Skeletal muscle tissue (tissue), 3 donors: ENCODE measurements at regions not wholly inside any gene's neighbourhood (a gene's known extent, or its start where the extent isn't known, plus 50 kb on each side); places are given as distances from the start of the nearest gene placed in this dataset.

ENCODE experiments used
- H3K27ac ChIP-seq: one replicate; pipeline ENCODE4 v1.7.0; 2013; ENCODE audit warnings: mild to moderate bottlenecking, low read depth, low read length, inconsistent platforms
- H3K27me3 ChIP-seq, 3 donors: one replicate each; pipeline ENCODE4 v1.7.0; 2013; ENCODE audit warnings: low read length in 3 of 3; ENCODE audit not compliant: control insufficient read depth in 3 of 3, insufficient read depth in 3 of 3
- H3K36me3 ChIP-seq, 3 donors: one replicate each; pipeline ENCODE4 v1.7.0; 2013; ENCODE audit warnings: low read length in 3 of 3; ENCODE audit not compliant: control insufficient read depth in 3 of 3, insufficient read depth in 3 of 3
- H3K4me1 ChIP-seq, 3 donors: one replicate each; pipeline ENCODE4 v1.7.0; 2013; ENCODE audit warnings: low read length in 3 of 3, mild to moderate bottlenecking in 3 of 3; ENCODE audit not compliant: control insufficient read depth in 3 of 3, insufficient read depth in 3 of 3
- H3K4me3 ChIP-seq, 3 donors: one replicate each; pipeline ENCODE4 v1.7.0; 2013; ENCODE audit warnings: low read length in 3 of 3
- H3K9ac ChIP-seq, 3 donors: one replicate each; pipeline ENCODE4 v1.7.0; 2013; ENCODE audit warnings: low read length in 3 of 3, mild to moderate bottlenecking in 3 of 3, moderate library complexity in 2 of 3, low read depth in 1 of 3
- H3K9me3 ChIP-seq, 3 donors: one replicate each; pipeline ENCODE4 v1.7.0; 2013; ENCODE audit warnings: low read length in 3 of 3; ENCODE audit not compliant: control insufficient read depth in 3 of 3
- donor health status: Osteomylitis.

- Histone ChIP-seq H3K9ac (no peak overlapping the region), H3K9me3 (no peaks in the 10 kb centered on the region), H3K27me3 (no peaks in the 10 kb centered on the region), H3K27ac (no peak overlapping the region), H3K4me3 (no peak overlapping the region), H3K4me1 (no peaks in the 10 kb centered on the region), H3K36me3 (no peaks in the 10 kb centered on the region)
Measured at GRCh38 chr2:5343785-5344335, 348.3 kb upstream of the SOX11 start.

DNA sequence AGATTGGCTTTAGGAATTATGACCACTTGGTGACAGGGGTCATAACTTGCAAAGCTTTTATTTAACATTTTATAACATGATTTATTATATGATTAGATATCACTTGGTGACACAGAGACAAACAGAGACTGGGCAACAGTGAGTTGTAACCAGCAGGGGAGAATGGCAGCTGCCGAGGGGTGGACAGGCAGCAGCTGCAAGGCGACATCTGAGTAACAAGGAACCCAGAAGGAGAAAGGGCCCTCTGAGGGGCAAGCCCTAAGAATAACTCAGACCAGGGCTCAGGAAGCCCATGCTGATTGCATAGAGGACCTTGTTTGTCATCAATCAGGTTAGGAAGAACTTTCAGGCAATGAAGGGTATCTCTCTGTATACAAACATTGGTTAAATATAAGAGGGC lies 339.9 kb upstream of the SOX11 start:
- Histone ChIP-seq H3K27me3 (peaks cover 0 to under 1% (median 0%) of the 10 kb centered on the region in 3 donors), H3K4me3 (no peak overlapping the region), H3K9me3 (no peaks in the 10 kb centered on the region), H3K27ac (no peak overlapping the region), H3K9ac (no peak overlapping the region), H3K36me3 (no peaks in the 10 kb centered on the region), H3K4me1 (no peaks in the 10 kb centered on the region)

- no peak overlapping the region for H3K9ac ChIP-seq
Measured at GRCh38 chr2:5353565-5353964, 338.6 kb upstream of the SOX11 start.

DNA sequence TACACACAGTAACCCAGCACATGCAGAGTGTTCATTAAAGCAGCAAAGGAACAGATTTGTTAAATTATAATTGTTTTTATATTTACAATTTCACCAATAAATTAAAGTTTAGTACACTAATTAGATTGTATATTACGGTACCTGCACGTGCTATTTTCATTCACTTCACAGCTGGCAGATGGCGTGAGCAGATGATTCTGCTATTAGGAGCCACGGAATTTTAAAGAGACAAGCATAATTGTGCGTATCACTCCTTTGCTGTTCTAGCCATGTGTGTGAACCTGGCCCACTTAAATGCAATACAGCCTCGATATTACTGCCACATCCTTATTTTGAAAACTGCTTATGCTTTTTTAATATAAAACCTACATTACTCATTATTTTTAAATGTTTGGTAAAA lies 332.8 kb upstream of the SOX11 start:
- Histone ChIP-seq H3K4me3 (no peak overlapping the region), H3K9me3 (no peaks in the 10 kb centered on the region), H3K27me3 (peaks cover 0 to 4% (median 0%) of the 10 kb centered on the region in 3 donors), H3K27ac (no peak overlapping the region), H3K4me1 (no peaks in the 10 kb centered on the region), H3K36me3 (no peaks in the 10 kb centered on the region), H3K9ac (no peak overlapping the region)

More at GRCh38 chr2:5353565-5353964, 338.6 kb upstream of the SOX11 start:
- no peaks in the 10 kb centered on the region for H3K36me3 ChIP-seq
- peaks cover 0 to 4% (median 0%) of the 10 kb centered on the region in 3 donors for H3K27me3 ChIP-seq
- H3K9me3 ChIP-seq, result no peaks in the 10 kb centered on the region
- H3K27ac ChIP-seq, result no peak overlapping the region
- H3K4me3 ChIP-seq, result no peak overlapping the region
- no peaks in the 10 kb centered on the region for H3K4me1 ChIP-seq

DNA sequence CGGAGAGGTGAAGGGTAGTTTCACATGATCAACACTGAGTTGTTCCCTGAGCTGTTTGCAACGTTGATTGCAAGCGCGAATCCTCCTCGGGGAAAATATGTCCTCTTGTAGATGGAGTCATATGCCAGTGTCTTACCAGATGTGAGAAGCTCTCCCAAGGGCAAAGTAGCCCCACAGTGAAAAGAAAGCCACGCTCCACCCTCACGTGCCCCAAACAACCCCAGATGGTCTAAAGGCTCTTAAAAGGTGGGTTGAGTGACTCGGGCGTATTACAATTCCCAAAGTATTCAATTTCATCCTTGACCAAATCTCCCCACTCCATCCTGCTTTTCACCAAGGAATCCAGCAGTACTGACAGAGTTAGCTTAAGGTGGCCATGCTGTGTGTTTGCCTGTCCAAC lies 332.1 kb upstream of the SOX11 start:
- no peaks in the 10 kb centered on the region for H3K36me3 ChIP-seq
- H3K4me1 ChIP-seq, result no peaks in the 10 kb centered on the region
- no peak overlapping the region for H3K27ac ChIP-seq
- no peak overlapping the region for H3K9ac ChIP-seq
- H3K27me3 ChIP-seq, result peaks cover 0 to 4% (median 0%) of the 10 kb centered on the region in 3 donors
- no peak overlapping the region for H3K4me3 ChIP-seq
- no peaks in the 10 kb centered on the region for H3K9me3 ChIP-seq

DNA sequence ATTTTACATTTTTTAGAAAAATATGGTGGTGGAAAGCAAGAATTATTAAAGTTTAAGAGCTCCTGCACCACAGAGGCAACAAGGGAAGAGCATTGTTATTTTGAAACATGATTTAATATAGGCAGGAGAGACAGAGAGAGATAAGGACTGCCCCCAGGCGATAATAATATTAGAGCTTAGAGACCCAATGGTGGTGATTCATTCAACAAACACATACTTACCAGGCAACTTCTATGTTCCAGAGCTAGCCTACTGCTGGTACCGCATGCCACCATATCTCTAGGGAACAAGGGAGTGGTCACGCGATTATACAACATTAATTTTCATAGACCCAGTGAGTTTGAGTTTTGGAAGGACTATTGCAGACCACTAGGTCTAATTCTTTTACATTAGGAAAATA lies 327.8 kb upstream of the SOX11 start:
- H3K9me3 ChIP-seq, result no peaks in the 10 kb centered on the region
- no peak overlapping the region for H3K27ac ChIP-seq
- H3K36me3 ChIP-seq, result no peaks in the 10 kb centered on the region
- no peak overlapping the region for H3K4me3 ChIP-seq
- H3K27me3 ChIP-seq, result no peaks in the 10 kb centered on the region
- H3K4me1 ChIP-seq, result no peaks in the 10 kb centered on the region
- no peak overlapping the region for H3K9ac ChIP-seq

GRCh38 chr2:5365871-5366461 lies 326.2 kb upstream of the SOX11 start:
- Histone ChIP-seq H3K9ac (peak overlapping the region in 1 of 3 donors; percentile 63), H3K9me3 (no peaks in the 10 kb centered on the region), H3K27ac (no peak overlapping the region), H3K4me3 (peak overlapping the region in 1 of 3 donors; percentile 34), H3K36me3 (no peaks in the 10 kb centered on the region), H3K4me1 (no peaks in the 10 kb centered on the region), H3K27me3 (no peaks in the 10 kb centered on the region)

DNA sequence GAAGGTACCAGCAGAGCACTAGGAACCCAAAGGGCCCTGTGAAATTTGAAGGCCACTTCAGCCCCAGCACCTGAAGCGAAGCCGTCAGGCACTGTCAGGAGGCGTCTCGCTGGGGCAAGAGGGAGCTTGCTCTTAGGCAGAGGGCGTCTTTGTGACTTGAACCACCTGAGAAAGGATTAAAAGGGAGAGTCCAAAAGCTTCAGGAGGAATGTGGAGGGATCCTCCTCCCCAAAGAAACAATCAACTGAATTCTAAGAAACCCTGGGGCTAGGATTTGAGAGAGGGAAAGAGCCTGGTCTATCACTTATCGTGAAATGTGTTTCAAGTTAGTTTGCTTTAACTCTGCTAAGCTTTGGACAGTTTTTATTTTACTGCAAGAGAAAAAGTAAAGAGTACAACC lies 324.9 kb upstream of the SOX11 start:
- Histone ChIP-seq H3K9me3 (no peaks in the 10 kb centered on the region), H3K4me1 (no peaks in the 10 kb centered on the region), H3K9ac (no peak overlapping the region), H3K27ac (no peak overlapping the region), H3K4me3 (no peak overlapping the region), H3K36me3 (no peaks in the 10 kb centered on the region), H3K27me3 (no peaks in the 10 kb centered on the region)

- no peaks in the 10 kb centered on the region for H3K27me3 ChIP-seq
- H3K36me3 ChIP-seq, result no peaks in the 10 kb centered on the region
- no peak overlapping the region for H3K4me3 ChIP-seq
- H3K4me1 ChIP-seq, result no peaks in the 10 kb centered on the region
- no peak overlapping the region for H3K9ac ChIP-seq
- no peaks in the 10 kb centered on the region for H3K9me3 ChIP-seq
- no peak overlapping the region for H3K27ac ChIP-seq
Measured at GRCh38 chr2:5368263-5368662, 323.9 kb upstream of the SOX11 start.

GRCh38 chr2:5369510-5369909 lies 322.7 kb upstream of the SOX11 start:
- Histone ChIP-seq H3K27me3 (no peaks in the 10 kb centered on the region), H3K27ac (no peak overlapping the region), H3K9me3 (no peaks in the 10 kb centered on the region), H3K9ac (no peak overlapping the region), H3K4me3 (no peak overlapping the region), H3K4me1 (no peaks in the 10 kb centered on the region), H3K36me3 (no peaks in the 10 kb centered on the region)
